Activated T-cell treated with anti-CD3 and anti-CD28 coated beads, Interleukin-2, amount 50 U/mL, for 4 hours (primary cell): ENCODE measurements at regions not wholly inside any gene's neighbourhood (a gene's known extent, or its start where the extent isn't known, plus 50 kb on each side); places are given as distances from the start of the nearest gene placed in this dataset.
A peak's percentile ranks its signal among the peaks of the same experiment; 100 is the strongest.
"Not testable (repeated sequence)": the region's sequence is repeated elsewhere in the genome, so short reads cannot be mapped to it uniquely, and the experiment has no call there.

Experiments used
- ATAC-seq, 2 donors: fragments of 200-7000 bp; cut with Tn5 transposase; one replicate each; pipeline ENCODE4 v1.10.0; 2021
- DNase-seq: peaks from one replicate; pipeline ENCODE4 v3.0.0-alpha.2; 2020
- H3K27me3 Mint-ChIP-seq: one replicate; pipeline ENCODE4 v1.8.0; 2021; ENCODE audit warnings: low read depth, mixed read lengths
- H3K36me3 Mint-ChIP-seq: one replicate; pipeline ENCODE4 v1.8.0; 2022; ENCODE audit warnings: mixed read lengths; ENCODE audit not compliant: insufficient read depth
- H3K4me1 Mint-ChIP-seq: one replicate; pipeline ENCODE4 v1.8.0; 2021; ENCODE audit warnings: low read depth, mixed read lengths
- H3K4me3 Mint-ChIP-seq: one replicate; pipeline ENCODE4 v1.8.0; 2021; ENCODE audit warnings: mild to moderate bottlenecking, moderate library complexity, mixed read lengths
- H3K9me3 Mint-ChIP-seq: one replicate; pipeline ENCODE4 v1.8.0; 2021; ENCODE audit warnings: mixed read lengths

DNA sequence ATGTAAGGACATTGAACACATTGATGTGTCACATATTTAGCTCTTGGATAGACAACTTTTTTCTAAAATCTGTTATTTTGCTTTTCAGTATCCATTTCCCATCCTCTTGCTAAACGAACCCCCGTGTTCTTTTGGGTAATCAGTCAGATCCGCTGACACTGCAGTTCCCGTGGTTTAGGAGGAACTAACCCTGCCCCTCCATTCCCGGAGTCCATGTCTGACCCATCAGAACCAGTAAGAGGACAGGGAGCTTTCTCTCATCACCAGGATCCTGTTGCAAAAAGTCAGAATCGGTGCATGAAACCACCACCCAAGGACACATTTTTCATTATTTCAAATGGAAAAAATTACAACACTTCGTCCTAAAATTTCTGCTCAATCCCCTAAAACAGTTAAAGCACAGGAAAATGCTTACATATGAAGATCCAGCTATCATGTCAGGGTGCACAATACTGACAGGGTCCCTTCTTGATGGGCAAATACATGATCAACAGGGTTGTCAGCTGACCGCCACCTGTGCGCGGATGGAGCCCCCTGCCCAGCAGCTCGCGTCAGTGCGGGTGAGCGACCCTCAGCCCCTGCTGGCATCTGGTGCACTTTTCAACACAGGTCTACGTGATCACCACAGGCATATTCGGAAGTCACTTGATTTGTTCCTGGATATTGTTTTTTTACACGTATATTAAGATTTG lies 276.8 kb downstream of the ADGRD1 start:
- ATAC-seq (no peak), DNase-seq (no peak)
- no peak overlapping the region for H3K4me3 Mint-ChIP-seq
- H3K27me3 Mint-ChIP-seq = peaks cover 10% of the 10 kb centered on the region
- H3K4me1 Mint-ChIP-seq = peaks cover 3% of the 10 kb centered on the region
- no peaks in the 10 kb centered on the region for H3K9me3 Mint-ChIP-seq
- H3K36me3 Mint-ChIP-seq = no peaks in the 10 kb centered on the region

DNA sequence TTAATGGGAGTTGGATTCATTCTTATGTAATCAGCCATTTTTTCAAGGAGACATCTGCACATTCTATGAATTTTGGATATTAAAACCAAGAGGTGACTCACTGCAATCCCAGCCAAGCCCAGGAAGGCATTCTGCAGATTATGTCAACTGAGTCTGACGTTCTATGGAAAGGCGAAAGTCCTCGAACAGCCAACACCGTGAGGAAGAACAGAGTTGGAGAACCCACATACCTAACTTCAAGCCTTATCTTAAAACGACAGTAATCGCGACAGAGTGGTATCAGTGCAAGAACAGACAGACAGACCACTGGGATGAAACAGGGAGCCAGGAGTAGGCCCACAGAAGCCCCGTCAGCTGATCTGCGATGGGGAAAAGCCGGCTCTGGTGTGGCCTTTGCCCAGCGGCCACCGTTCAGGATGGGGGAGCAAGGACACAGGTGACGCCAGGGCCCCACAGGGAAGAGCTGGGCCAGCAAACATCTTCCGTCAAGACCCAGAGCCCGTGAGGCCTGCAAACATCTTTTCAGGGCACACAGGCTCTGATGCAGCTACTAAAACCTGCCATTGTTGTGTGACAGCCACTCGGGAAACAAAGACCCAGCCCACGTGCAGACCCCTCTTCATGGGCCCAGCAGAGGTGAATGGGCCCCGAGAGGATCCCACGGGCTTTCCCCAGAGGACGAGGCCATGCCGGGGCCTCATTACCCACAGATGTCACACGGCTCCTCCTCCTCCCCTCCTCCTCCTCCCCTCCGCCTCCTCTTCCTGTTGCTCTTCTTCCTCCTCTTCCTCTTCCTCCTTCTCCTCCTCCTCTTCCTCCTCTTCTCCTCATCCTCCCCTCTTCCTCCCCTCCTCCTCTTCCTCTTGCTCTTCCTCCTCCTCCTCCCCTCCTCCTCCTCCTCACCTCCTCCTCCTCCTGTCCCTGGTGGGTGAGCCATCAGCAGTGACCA lies 277.6 kb downstream of the ADGRD1 start:
- H3K36me3 Mint-ChIP-seq = no peaks in the 10 kb centered on the region
- peaks cover 10% of the 10 kb centered on the region for H3K27me3 Mint-ChIP-seq
- ATAC-seq = no peak
- H3K4me1 Mint-ChIP-seq = peaks cover 3% of the 10 kb centered on the region
- DNase-seq = no peak
- H3K4me3 Mint-ChIP-seq = no peak overlapping the region
- H3K9me3 Mint-ChIP-seq = no peaks in the 10 kb centered on the region

- H3K9me3 Mint-ChIP-seq = no peaks in the 10 kb centered on the region
- no peak overlapping the region for H3K4me3 Mint-ChIP-seq
- H3K4me1 Mint-ChIP-seq = peaks cover 3% of the 10 kb centered on the region
- ATAC-seq = no peak
- H3K27me3 Mint-ChIP-seq = peaks cover 10% of the 10 kb centered on the region
- H3K36me3 Mint-ChIP-seq = no peaks in the 10 kb centered on the region
- no peak for DNase-seq
Observed at GRCh38 chr12:131232036-131232435, 278.3 kb downstream of the ADGRD1 start.

DNA sequence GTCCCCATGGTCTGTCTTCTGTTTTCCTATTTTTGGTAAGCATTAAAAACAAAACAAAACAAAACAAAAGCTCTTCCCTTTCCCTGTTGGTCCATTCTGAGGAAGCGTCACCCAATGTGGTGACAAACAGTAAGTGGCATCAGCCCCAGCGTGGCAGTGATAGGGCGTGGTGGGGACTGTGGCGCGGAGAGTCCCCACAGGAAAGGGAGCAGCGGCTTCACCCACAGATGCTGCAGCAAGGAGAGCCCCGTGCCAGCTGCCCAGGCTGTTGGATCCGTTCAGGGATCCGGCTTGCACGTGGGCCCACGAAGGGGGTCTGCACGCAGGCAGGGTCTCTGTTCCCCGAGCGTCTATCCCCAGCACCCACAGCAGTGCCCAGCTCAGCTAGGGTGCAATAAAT lies 279.2 kb downstream of the ADGRD1 start:
- not testable (repeated sequence) for H3K9me3 Mint-ChIP-seq, H3K4me1 Mint-ChIP-seq, H3K36me3 Mint-ChIP-seq, ATAC-seq, DNase-seq, H3K4me3 Mint-ChIP-seq
- H3K27me3 Mint-ChIP-seq = peaks cover 11% of the 10 kb centered on the region

- H3K36me3 Mint-ChIP-seq, DNase-seq, ATAC-seq, H3K9me3 Mint-ChIP-seq, H3K4me1 Mint-ChIP-seq, H3K27me3 Mint-ChIP-seq, H3K4me3 Mint-ChIP-seq: not testable (repeated sequence)
Observed at GRCh38 chr12:131233850-131234789, 280.4 kb downstream of the ADGRD1 start.

- ATAC-seq, H3K27me3 Mint-ChIP-seq, H3K36me3 Mint-ChIP-seq, DNase-seq, H3K4me1 Mint-ChIP-seq, H3K4me3 Mint-ChIP-seq, H3K9me3 Mint-ChIP-seq: not testable (repeated sequence)
Observed at GRCh38 chr12:131234841-131235271, 281.1 kb downstream of the ADGRD1 start.

GRCh38 chr12:131235871-131236271 lies 282.2 kb downstream of the ADGRD1 start:
- no peak for ATAC-seq
- DNase-seq = no peak
- Mint-ChIP-seq H3K4me1 (peaks cover 1% of the 10 kb centered on the region), H3K27me3 (peaks cover 5% of the 10 kb centered on the region), H3K36me3 (no peaks in the 10 kb centered on the region), H3K4me3 (no peak overlapping the region), H3K9me3 (no peaks in the 10 kb centered on the region)

GRCh38 chr12:131239384-131240094 lies 285.8 kb downstream of the ADGRD1 start:
- H3K9me3 Mint-ChIP-seq = peaks cover 4% of the 10 kb centered on the region
- H3K27me3 Mint-ChIP-seq = peaks cover 4% of the 10 kb centered on the region
- DNase-seq = no peak
- no peaks in the 10 kb centered on the region for H3K36me3 Mint-ChIP-seq
- H3K4me1 Mint-ChIP-seq = no peaks in the 10 kb centered on the region
- ATAC-seq = peak; percentile 52 to 68
- no peak overlapping the region for H3K4me3 Mint-ChIP-seq

GRCh38 chr12:131241517-131241916 lies 287.8 kb downstream of the ADGRD1 start:
- Mint-ChIP-seq H3K4me1 (no peaks in the 10 kb centered on the region), H3K4me3 (no peak overlapping the region), H3K36me3 (no peaks in the 10 kb centered on the region), H3K27me3 (peaks cover 4% of the 10 kb centered on the region), H3K9me3 (peaks cover 4% of the 10 kb centered on the region)
- no peak for ATAC-seq
- no peak for DNase-seq

DNA sequence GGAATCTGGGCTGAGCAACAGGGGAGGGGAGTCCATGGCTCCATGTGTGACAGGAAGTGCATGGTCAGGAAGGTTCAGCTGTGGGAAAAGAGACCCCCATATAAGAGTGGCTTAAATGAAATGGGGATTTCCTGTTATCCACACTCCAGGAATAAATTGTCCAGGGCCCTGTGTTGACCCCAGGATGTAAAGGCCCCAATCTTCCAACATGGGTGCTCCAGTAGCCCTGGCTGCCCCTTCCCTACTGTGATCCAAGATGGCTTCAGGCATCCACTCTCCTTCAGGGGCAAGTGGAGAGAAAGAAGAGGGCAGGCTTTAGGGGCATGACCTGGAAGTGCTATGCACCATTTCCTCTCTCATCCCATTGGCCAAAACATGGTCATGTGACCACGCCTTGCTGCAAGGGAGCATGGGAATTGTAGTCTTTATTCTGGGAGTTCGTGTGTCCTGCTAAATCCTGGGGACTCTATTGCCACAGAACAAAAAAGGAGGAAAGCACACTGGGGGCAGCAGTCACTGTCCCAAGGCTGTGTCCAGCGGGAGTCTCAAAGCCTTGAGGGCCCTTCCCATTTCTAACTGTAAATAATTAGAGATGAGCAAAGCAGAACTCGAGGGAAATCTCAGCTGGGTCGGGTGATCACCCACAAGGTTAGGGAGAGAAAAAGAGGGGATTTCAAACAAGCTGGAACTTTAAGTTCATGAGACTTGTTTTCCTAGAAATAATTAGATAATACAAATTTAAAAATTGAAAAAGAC lies 289.2 kb downstream of the ADGRD1 start:
- ATAC-seq (no peak), DNase-seq (no peak)
- H3K4me1 Mint-ChIP-seq = no peaks in the 10 kb centered on the region
- peaks cover 4% of the 10 kb centered on the region for H3K9me3 Mint-ChIP-seq
- H3K36me3 Mint-ChIP-seq = no peaks in the 10 kb centered on the region
- H3K27me3 Mint-ChIP-seq = peaks cover 4% of the 10 kb centered on the region
- no peak overlapping the region for H3K4me3 Mint-ChIP-seq

DNA sequence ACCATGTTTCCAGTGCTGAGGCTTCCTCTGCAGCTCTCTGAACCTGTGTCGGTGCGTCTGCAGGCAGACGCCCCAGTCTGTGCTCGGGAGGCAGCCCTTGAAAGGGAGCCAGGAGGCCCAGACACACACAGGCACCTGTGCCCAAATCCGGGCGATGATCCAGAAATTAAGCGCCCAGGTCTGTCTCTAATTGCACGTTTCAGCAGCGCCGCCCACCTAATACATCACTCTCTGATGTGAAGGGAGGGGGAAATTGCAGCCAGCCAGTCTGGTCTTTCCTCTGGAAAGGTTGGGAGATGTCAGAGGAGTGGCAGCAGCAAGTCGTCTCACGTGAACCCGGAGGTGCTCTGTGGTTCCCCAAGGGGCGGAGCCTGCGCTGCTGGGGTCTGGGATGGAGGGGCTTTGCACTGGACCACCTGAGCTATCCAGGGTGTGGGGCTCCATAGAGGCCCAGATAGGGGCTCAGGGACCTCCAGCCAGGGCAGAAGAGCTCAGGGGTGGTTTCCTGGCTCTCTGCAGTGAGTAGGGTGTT lies 290.5 kb downstream of the ADGRD1 start:
- not testable (repeated sequence) for H3K4me3 Mint-ChIP-seq, H3K4me1 Mint-ChIP-seq, ATAC-seq, H3K36me3 Mint-ChIP-seq, H3K27me3 Mint-ChIP-seq, DNase-seq, H3K9me3 Mint-ChIP-seq

- H3K4me1 Mint-ChIP-seq, H3K36me3 Mint-ChIP-seq, H3K4me3 Mint-ChIP-seq, H3K27me3 Mint-ChIP-seq, DNase-seq, ATAC-seq, H3K9me3 Mint-ChIP-seq: not testable (repeated sequence)
Observed at GRCh38 chr12:131245161-131245560, 291.5 kb downstream of the ADGRD1 start.
